Gastroesophageal sphincter (tissue), 4 donors: ENCODE measurements at regions not wholly inside any gene's neighbourhood (a gene's known extent, or its start where the extent isn't known, plus 50 kb on each side); places are given as distances from the start of the nearest gene placed in this dataset.
"Not testable (repeated sequence)": the region's sequence is repeated elsewhere in the genome, so short reads cannot be mapped to it uniquely, and the experiment has no call there.

Source experiments
- ATAC-seq: fragments of 150-250 bp; one replicate; pipeline ENCODE4 v1.9.1; 2016; ENCODE audit warnings: mild to moderate bottlenecking, moderate library complexity
- H3K27ac ChIP-seq, 4 donors: fragments of 200-600 bp; sonication (generic) in 3 of 4; 1 replicate in 3 of 4; 2 replicates in 1 of 4; pipeline ENCODE4 v1.5.1; 2016 to 2019
- H3K27me3 ChIP-seq: fragments of 200-600 bp; sonication (generic); one replicate; pipeline ENCODE4 v1.5.1; 2019
- H3K36me3 ChIP-seq, 2 donors: fragments of 200-600 bp; sonication (generic); one replicate each; pipeline ENCODE4 v1.5.1; 2019; ENCODE audit warnings: control low read depth in 1 of 2
- H3K4me1 ChIP-seq, 3 donors: fragments of 200-600 bp; sonication (generic); 1 replicate in 2 of 3; 2 replicates in 1 of 3; pipeline ENCODE4 v1.5.1; 2016 to 2019; ENCODE audit warnings: control low read depth in 2 of 3
- H3K4me3 ChIP-seq, 2 donors: fragments of 200-600 bp; sonication (generic); one replicate each; pipeline ENCODE4 v1.5.1; 2019; ENCODE audit warnings: mild to moderate bottlenecking in 1 of 2, moderate library complexity in 1 of 2
- H3K9me3 ChIP-seq, 3 donors: fragments of 200-600 bp; sonication (generic); one replicate each; pipeline ENCODE4 v1.5.1; 2017 to 2019; ENCODE audit warnings: control low read depth in 2 of 3
- EP300 ChIP-seq: sonication (generic); formaldehyde crosslinking; IDR thresholded peaks from one replicate; pipeline ENCODE4 v1.6.1; 2017; ENCODE audit warnings: antibody characterized with exemption, mild to moderate bottlenecking
- POLR2A ChIP-seq, 2 donors: fragments of 450-650 bp; IDR thresholded peaks; one replicate each; pipeline ENCODE4 v1.6.1; 2017; ENCODE audit warnings: antibody characterized with exemption in 2 of 2, mild to moderate bottlenecking in 2 of 2, moderate library complexity in 1 of 2
- POLR2AphosphoS5 ChIP-seq: sonication (generic); formaldehyde crosslinking; IDR thresholded peaks from one replicate; pipeline ENCODE4 v1.6.1; 2017; ENCODE audit warnings: antibody characterized with exemption
- WGBS, 2 donors: methylation state at CpG; one replicate each; pipeline ENCODE4 v1.1.5; 2018; ENCODE audit warnings: low coverage in 1 of 2; 5-methylcytosine and 5-hydroxymethylcytosine counted together
- TF ChIP-seq, protein P1 (sequence below), 4 experiments: fragments of 200-600 bp in 2 of 4; fragments of 450-650 bp in 2 of 4; sonication (generic) in 1 of 4; IDR thresholded peaks; one replicate each; pipeline ENCODE4 v1.5.1; 2017 to 2019; ENCODE audit warnings: antibody characterized with exemption in 4 of 4, mild to moderate bottlenecking in 2 of 4, moderate library complexity in 2 of 4

DNA sequence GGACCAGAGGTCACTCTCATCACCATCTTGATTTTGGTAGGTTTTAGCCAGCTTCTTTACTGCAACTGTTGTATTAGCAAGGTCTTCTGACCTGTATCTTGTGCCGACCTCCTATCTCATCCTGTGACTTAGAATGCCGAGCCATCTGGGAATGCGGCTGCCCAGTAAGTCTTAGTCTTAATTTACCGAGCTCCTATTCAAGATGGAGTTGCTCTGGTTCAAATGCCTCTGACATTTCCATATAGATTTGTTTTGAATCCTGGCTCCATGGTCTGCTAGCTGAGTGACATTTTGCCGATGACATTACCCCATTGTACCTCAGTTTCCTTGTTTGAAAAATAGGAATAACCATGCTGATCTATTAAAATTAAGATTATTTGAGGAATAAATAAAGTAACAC lies 193.9 kb upstream of the HMCN1 start:
- H3K9me3 ChIP-seq: no peaks in the 10 kb centered on the region
- H3K4me1 ChIP-seq: no peaks in the 10 kb centered on the region
- H3K27me3 ChIP-seq: no peaks in the 10 kb centered on the region
- no peak overlapping the region for H3K27ac ChIP-seq
- no peak for ATAC-seq
- H3K36me3 ChIP-seq: no peaks in the 10 kb centered on the region
- TF ChIP-seq POLR2AphosphoS5 (no peak), POLR2A (IDR thresholded peaks at IDR 0.05) (no peak), EP300 (no peak)
- TF ChIP-seq, protein P1, sequence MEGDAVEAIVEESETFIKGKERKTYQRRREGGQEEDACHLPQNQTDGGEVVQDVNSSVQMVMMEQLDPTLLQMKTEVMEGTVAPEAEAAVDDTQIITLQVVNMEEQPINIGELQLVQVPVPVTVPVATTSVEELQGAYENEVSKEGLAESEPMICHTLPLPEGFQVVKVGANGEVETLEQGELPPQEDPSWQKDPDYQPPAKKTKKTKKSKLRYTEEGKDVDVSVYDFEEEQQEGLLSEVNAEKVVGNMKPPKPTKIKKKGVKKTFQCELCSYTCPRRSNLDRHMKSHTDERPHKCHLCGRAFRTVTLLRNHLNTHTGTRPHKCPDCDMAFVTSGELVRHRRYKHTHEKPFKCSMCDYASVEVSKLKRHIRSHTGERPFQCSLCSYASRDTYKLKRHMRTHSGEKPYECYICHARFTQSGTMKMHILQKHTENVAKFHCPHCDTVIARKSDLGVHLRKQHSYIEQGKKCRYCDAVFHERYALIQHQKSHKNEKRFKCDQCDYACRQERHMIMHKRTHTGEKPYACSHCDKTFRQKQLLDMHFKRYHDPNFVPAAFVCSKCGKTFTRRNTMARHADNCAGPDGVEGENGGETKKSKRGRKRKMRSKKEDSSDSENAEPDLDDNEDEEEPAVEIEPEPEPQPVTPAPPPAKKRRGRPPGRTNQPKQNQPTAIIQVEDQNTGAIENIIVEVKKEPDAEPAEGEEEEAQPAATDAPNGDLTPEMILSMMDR (IDR thresholded peaks at IDR 0.05): no peak
- H3K4me3 ChIP-seq: no peak overlapping the region
- WGBS, 2 donors: 92 to 100% methylated on average over 2 to 5 of the region's 5 CpGs

DNA sequence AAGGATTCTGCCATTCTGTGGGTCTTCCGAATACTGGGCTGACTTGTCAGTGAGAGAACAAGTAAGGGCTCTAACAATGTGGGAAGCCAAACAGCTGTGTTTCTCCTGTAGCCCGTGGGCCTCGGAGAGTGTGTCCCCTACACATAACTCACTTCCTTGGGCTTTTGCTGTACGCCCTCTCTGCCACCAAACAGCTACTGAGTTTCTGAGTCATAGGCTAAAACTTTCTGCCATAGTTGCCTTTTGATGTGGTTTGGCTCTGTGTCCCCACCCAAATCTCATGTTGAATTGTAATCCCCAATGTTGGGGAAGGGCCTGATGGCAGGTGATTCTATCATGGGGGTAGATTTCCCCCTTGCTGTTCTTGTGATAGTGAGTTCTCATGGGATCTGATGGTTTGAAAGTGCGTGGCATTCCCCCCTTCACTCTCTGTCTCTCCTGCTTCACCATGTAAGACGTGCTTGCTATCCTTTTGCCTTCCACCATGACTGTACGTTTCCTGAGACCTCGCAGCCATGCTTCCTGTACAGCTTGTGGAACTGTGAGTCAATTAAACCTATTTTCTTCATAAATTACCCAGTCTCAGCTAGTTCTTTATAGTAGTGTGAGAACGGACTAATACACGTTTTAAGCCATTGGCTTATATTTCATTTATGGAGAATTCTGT lies 194.8 kb upstream of the HMCN1 start:
- no peak for TF ChIP-seq EP300
- Histone ChIP-seq H3K36me3 (no peaks in the 10 kb centered on the region), H3K27ac (no peak overlapping the region), H3K4me3 (no peak overlapping the region), H3K4me1 (no peaks in the 10 kb centered on the region), H3K27me3 (no peaks in the 10 kb centered on the region), H3K9me3 (no peaks in the 10 kb centered on the region)
- no peak for ATAC-seq
- 87 to 92% methylated on average over 9 to 10 of the region's 10 CpGs for WGBS, 2 donors

DNA sequence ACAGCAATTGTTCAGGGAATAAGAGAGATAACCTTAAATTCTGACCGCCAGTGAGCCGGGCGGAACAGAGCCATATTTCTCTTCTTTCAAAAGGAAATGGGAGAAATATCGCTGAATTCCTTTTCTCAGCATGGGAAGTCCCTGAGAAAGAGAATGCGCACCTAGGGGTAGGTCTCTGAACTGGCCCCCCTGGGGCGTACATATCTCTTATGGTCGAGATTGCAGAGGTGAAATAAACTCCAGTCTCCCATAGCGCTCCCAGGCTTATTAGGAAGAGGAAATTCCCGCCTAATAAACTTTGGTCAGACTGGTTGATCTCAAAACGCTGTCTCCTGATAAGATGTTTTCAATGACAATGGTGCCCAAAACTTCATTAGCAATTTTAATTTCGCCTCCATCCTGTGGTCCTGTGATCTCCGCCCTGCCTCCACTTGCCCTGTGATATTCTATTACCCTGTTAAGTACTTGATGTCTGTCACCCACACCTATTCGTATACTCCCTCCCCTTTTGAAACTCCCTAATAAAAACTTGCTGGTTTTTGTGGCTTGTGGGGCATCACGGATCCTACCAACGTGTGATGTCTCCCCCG lies 195.8 kb upstream of the HMCN1 start:
- not testable (repeated sequence) for H3K27ac ChIP-seq, H3K9me3 ChIP-seq, ATAC-seq, H3K4me3 ChIP-seq, H3K4me1 ChIP-seq, H3K36me3 ChIP-seq, H3K27me3 ChIP-seq
- 63% methylated on average over 11 to 15 of the region's 16 CpGs for WGBS, 2 donors

DNA sequence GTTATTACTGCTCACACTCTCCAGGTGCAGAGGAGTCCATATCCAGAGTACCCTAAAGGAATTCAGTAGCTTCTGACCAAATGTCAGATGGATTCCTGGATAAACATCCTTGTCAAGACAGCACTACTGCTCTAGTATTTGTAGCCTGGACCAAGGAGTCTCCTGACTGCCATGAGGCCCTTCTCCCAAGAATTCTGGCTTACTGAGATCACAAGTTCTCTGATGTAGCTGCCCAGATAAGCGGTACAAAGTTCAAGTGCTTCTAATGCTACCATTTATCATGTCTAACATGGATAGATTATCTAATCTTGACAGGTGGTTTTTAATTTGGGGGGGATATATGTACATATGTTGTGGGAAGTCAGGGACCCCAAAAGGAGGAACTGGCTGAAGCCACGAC lies 196.6 kb upstream of the HMCN1 start:
- 81 to 100% methylated on average over 1 to 2 of the region's 2 CpGs for WGBS, 2 donors
- H3K27ac ChIP-seq: no peak overlapping the region
- ATAC-seq: no peak
- TF ChIP-seq EP300 (no peak), POLR2A (IDR thresholded peaks at IDR 0.05) (no peak), POLR2AphosphoS5 (no peak)
- TF ChIP-seq, protein P1 (IDR thresholded peaks at IDR 0.05): no peak
- no peaks in the 10 kb centered on the region for H3K9me3 ChIP-seq
- no peak overlapping the region for H3K4me3 ChIP-seq
- H3K36me3 ChIP-seq: no peaks in the 10 kb centered on the region
- H3K4me1 ChIP-seq: no peaks in the 10 kb centered on the region
- no peaks in the 10 kb centered on the region for H3K27me3 ChIP-seq

DNA sequence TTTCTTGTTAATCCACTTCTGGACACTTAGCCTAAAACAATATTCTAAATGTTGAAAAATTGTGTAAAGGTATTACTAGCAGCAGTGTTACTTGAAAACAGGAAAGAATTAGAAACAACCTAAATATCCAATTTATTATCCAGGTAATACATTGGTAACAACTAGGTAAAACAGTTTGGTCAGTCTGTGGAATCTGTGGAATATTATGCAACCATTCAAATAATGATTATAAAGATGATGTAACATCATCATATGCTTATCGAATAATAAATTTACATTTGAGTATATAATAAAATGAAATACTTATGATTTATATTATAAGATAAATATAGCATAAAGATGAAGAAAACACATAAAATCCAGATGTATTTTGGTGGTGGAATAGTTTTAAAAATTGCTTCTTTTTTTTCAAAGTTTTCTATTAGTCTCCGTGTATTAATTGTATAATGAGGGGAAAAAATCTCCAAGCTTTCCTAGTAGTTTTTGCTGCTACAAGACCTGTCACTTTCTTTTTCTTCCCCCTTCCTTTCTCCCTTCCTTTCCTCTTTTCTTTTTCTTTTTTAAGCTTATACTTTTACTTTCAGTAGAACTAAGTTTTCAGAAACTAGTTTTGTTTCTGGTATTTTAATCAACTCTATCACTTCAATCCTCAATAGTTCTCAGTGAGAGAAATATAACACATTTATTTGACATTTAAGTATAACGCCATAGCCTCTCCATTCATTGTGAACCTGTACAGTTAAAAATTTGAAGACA lies 197.8 kb upstream of the HMCN1 start:
- Histone ChIP-seq H3K27me3 (no peaks in the 10 kb centered on the region), H3K4me1 (no peaks in the 10 kb centered on the region), H3K4me3 (no peak overlapping the region), H3K36me3 (no peaks in the 10 kb centered on the region), H3K9me3 (no peaks in the 10 kb centered on the region), H3K27ac (no peak overlapping the region)
- TF ChIP-seq, protein P1 (IDR thresholded peaks at IDR 0.05): no peak
- no peak for TF ChIP-seq EP300
- no peak for TF ChIP-seq POLR2A (IDR thresholded peaks at IDR 0.05)
- TF ChIP-seq POLR2AphosphoS5: no peak
- 66 to 92% methylated on average over 2 to 3 of the region's 3 CpGs for WGBS, 2 donors
- no peak for ATAC-seq

DNA sequence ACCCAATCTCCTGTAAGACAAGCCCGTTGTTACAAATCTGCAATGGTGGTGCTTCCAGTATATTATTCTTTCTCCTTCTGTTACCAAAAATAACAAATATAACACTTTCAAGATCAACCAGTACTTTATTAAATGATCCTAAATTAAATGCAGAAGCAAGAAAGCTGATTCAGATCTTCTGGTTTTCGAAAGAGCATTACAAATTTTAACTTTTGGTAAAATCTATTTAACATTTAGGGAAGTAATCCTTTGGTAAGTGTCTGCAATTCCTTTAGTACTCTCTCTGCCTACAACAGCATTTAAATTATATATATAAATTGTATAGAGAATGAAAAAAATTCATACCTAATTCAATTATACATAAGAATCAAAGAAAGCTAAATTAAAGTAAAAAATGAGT lies 198.6 kb upstream of the HMCN1 start:
- Histone ChIP-seq H3K27me3 (no peaks in the 10 kb centered on the region), H3K9me3 (no peaks in the 10 kb centered on the region), H3K36me3 (no peaks in the 10 kb centered on the region), H3K4me1 (no peaks in the 10 kb centered on the region), H3K4me3 (no peak overlapping the region), H3K27ac (no peak overlapping the region)
- 81 to 83% methylated on average over 2 of the region's 2 CpGs for whole genome bisulfite sequencing, 2 donors
- TF ChIP-seq, protein P1 (IDR thresholded peaks at IDR 0.05): no peak
- TF ChIP-seq POLR2A (IDR thresholded peaks at IDR 0.05) (no peak), EP300 (no peak), POLR2AphosphoS5 (no peak)
- no peak for ATAC-seq
